Neutrophil (primary cell): ENCODE measurements at regions not wholly inside any gene's neighbourhood (a gene's known extent, or its start where the extent isn't known, plus 50 kb on each side); places are given as distances from the start of the nearest gene placed in this dataset.

ENCODE experiments used
- H3K27ac ChIP-seq: fragments of 200-600 bp; sonication (generic); 2 replicates; pipeline ENCODE4 v1.5.1; 2016; ENCODE audit warnings: mild to moderate bottlenecking, moderate library complexity
- H3K27me3 ChIP-seq: fragments of 200-600 bp; sonication (generic); 2 replicates; pipeline ENCODE4 v1.6.0; 2016; ENCODE audit warnings: mild to moderate bottlenecking
- H3K36me3 ChIP-seq: fragments of 200-600 bp; sonication (generic); 2 replicates; pipeline ENCODE4 v1.5.1; 2017
- H3K4me1 ChIP-seq, 2 experiments: fragments of 200-600 bp in 1 of 2; sonication (generic) in 1 of 2; 1 replicate in 1 of 2; 2 replicates in 1 of 2; pipeline versions ENCODE4 v1.5.1 to v1.6.1; 2013 to 2016; ENCODE audit warnings: low read depth in 1 of 2, low read length in 1 of 2, mild to moderate bottlenecking in 1 of 2, moderate library complexity in 1 of 2; ENCODE audit not compliant: control insufficient read depth in 1 of 2, insufficient read depth in 1 of 2
- H3K4me3 ChIP-seq, 2 experiments: fragments of 200-600 bp in 1 of 2; sonication (generic) in 1 of 2; 1 replicate in 1 of 2; 2 replicates in 1 of 2; pipeline ENCODE4 v1.5.1; 2013 to 2016; ENCODE audit warnings: low read depth in 1 of 2, low read length in 1 of 2, mild to moderate bottlenecking in 1 of 2, moderate library complexity in 1 of 2
- H3K9me3 ChIP-seq: fragments of 200-600 bp; sonication (generic); 2 replicates; pipeline ENCODE4 v1.5.1; 2016
- TF ChIP-seq, protein P1 (sequence below): fragments of 200-600 bp; sonication (generic); IDR thresholded peaks from 2 replicates; pipeline ENCODE4 v1.5.1; 2016; ENCODE audit warnings: antibody characterized with exemption

DNA sequence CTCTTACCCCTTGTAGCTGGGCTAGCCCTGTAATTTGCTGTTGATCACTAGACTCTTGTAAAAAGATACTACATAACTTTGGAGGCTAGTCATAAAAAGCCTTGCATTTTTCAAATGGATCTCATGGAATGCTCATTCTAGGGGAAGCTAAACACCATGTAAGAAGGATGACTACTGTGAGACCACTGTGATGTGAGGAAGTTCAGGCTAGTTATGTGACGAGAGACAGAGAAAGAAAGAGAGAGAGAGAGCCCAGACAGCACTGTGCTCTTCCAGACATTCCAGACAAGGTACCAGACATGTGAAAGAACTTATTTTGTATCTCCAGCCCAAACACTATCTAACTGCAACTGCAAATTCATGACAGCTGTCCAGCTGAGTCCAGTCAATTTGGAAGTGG, 404.6 kb upstream of the PITX2 start:
- Histone ChIP-seq H3K27ac (no peak overlapping the region), H3K27me3 (no peaks in the 10 kb centered on the region), H3K36me3 (no peaks in the 10 kb centered on the region), H3K9me3 (no peaks in the 10 kb centered on the region), H3K4me3 (no peak overlapping the region), H3K4me1 (no peaks in the 10 kb centered on the region)
- TF ChIP-seq, protein P1, sequence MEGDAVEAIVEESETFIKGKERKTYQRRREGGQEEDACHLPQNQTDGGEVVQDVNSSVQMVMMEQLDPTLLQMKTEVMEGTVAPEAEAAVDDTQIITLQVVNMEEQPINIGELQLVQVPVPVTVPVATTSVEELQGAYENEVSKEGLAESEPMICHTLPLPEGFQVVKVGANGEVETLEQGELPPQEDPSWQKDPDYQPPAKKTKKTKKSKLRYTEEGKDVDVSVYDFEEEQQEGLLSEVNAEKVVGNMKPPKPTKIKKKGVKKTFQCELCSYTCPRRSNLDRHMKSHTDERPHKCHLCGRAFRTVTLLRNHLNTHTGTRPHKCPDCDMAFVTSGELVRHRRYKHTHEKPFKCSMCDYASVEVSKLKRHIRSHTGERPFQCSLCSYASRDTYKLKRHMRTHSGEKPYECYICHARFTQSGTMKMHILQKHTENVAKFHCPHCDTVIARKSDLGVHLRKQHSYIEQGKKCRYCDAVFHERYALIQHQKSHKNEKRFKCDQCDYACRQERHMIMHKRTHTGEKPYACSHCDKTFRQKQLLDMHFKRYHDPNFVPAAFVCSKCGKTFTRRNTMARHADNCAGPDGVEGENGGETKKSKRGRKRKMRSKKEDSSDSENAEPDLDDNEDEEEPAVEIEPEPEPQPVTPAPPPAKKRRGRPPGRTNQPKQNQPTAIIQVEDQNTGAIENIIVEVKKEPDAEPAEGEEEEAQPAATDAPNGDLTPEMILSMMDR: no peak

DNA sequence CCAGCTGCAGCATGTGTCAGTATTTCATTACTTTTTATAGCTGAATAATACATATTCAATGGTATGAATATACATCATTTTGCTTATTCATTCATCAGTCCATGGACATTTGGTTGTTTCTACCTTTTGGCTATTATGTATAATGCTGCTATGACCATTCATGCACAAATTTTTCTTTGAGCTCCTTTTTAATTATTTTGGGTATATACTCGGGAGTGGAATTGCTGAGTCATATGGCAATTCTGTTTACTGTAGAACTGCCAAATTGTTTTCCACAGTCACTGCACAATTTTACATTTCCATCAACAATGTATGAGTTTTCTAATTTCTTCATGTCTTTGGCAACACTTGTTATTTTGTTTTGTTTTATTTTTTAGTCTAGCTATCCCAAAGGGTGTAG, 405.9 kb upstream of the PITX2 start:
- H3K36me3 ChIP-seq: no peaks in the 10 kb centered on the region
- H3K4me3 ChIP-seq: no peak overlapping the region
- H3K4me1 ChIP-seq: no peaks in the 10 kb centered on the region
- H3K27me3 ChIP-seq: no peaks in the 10 kb centered on the region
- TF ChIP-seq, protein P1: no peak
- no peak overlapping the region for H3K27ac ChIP-seq
- no peaks in the 10 kb centered on the region for H3K9me3 ChIP-seq

DNA sequence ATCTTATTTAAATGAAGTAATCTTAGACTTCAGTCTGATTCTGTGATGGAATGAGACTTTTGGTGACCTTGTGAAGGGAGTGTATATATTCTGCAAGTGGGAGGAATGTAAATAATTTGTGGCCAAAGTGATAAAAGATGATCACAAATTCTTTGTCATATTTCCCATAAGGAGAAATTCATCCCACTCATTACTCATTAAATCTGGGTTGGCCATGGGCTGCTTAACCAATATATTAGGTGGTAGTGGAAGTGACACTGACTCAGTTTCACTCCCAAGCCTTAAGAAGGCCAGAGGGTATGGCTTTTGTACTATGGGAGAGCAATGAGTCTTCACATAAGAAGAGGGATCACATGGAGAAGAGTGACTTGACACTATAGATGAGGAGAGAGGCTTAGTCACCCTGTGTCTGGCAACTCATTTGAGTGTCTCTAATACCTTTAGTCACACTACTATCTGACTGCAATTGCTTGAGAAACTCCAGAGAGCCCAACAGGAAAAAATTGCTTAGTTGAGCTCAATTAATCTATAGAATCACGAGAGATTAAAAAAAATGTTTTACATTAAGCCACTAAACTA, 408.2 kb upstream of the PITX2 start:
- TF ChIP-seq, protein P1: no peak
- Histone ChIP-seq H3K4me1 (no peaks in the 10 kb centered on the region), H3K27ac (no peak overlapping the region)

DNA sequence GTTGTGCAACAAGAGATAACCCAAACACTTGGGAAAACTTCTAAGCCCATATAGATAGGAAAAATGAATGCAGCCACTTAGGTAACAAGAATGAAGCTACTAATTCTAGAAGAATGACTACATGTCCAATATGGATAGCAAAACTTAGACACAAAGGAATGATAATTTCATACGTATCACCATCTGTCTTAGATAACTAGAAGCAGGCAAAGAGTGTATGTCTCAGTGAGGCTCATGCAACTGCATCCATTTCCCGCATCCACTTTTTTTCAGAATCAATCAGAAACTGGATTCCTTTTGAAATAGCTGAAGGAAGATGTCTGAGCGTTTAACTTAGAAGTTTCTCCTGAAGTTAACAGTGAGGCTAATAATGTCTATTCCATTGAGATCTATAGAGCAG, 408.7 kb upstream of the PITX2 start:
- TF ChIP-seq, protein P1: no peak

More for the DNA sequence above, 408.2 kb upstream of the PITX2 start:
- no peaks in the 10 kb centered on the region for H3K27me3 ChIP-seq
- no peaks in the 10 kb centered on the region for H3K36me3 ChIP-seq
- H3K4me3 ChIP-seq: no peak overlapping the region
- H3K9me3 ChIP-seq: no peaks in the 10 kb centered on the region

DNA sequence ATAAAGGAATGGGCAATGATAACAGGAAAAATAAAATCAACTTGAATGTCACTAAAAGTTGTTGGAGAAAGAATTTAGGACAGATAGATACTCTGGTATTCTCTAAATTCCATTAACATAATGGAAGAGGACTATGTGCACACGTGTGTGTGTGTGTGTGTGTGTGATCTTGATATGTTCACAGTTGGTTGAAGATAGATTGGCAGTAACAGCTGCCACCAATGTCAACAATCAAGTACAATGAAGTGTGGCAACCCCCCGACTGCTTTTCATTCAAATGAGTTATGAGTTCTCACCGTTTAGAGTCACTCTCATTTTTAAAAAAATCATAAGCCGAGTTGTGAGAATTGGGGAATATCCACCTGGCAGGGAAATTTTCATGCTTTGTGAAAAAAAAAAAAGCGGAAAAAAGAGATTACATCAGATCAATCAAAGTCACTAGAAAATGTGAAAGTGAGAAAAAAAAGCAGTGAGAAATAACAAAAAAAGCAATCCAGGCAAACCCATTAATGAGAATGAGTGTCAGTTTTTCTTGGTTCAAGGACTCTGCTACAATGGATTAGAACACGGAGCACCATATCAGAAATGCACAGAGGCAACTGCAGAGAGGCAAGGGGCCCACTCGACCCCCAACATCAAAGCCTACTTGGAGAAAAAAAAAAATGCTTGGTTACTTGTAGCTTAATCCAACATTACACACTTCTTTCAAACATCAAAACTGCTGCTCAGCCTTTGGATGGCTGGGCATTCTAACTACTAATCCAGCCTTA, 414.9 kb upstream of the PITX2 start:
- no peaks in the 10 kb centered on the region for H3K4me1 ChIP-seq
- no peak overlapping the region for H3K4me3 ChIP-seq
- TF ChIP-seq, protein P1: no peak
- H3K27me3 ChIP-seq: no peaks in the 10 kb centered on the region
- no peaks in the 10 kb centered on the region for H3K9me3 ChIP-seq
- no peak overlapping the region for H3K27ac ChIP-seq
- H3K36me3 ChIP-seq: no peaks in the 10 kb centered on the region

More for the DNA sequence above, 408.7 kb upstream of the PITX2 start:
- Histone ChIP-seq H3K36me3 (no peaks in the 10 kb centered on the region), H3K9me3 (no peaks in the 10 kb centered on the region), H3K4me1 (no peaks in the 10 kb centered on the region), H3K4me3 (no peak overlapping the region), H3K27ac (no peak overlapping the region), H3K27me3 (no peaks in the 10 kb centered on the region)
